Stomach (tissue), 8 donors: ENCODE measurements at regions not wholly inside any gene's neighbourhood (a gene's known extent, or its start where the extent isn't known, plus 50 kb on each side); places are given as distances from the start of the nearest gene placed in this dataset.
"Not testable (repeated sequence)": the region's sequence is repeated elsewhere in the genome, so short reads cannot be mapped to it uniquely, and the experiment has no call there.

Source experiments
- DNase-seq, 2 donors: peaks; one replicate each; pipeline versions ENCODE4 v3.0.0 to v3.0.0-alpha.2; 2013 to 2019
- H3K27ac ChIP-seq, 5 donors: fragments of 200-600 bp in 4 of 5; sonication (generic) in 4 of 5; one replicate each; pipeline ENCODE4 v1.5.1; 2013 to 2019; ENCODE audit warnings: mild to moderate bottlenecking in 1 of 5, moderate library complexity in 1 of 5
- H3K27me3 ChIP-seq, 3 donors: fragments of 200-600 bp; sonication (generic); one replicate each; pipeline ENCODE4 v1.5.1; 2017 to 2019; ENCODE audit warnings: mixed run types in 1 of 3
- H3K36me3 ChIP-seq, 4 donors: fragments of 200-600 bp; sonication (generic); 1 replicate in 3 of 4; 2 replicates in 1 of 4; pipeline ENCODE4 v1.5.1; 2016 to 2019
- H3K4me1 ChIP-seq, 4 donors: fragments of 200-600 bp; sonication (generic); one replicate each; pipeline ENCODE4 v1.5.1; 2016 to 2019
- H3K4me3 ChIP-seq, 4 donors: fragments of 200-600 bp; sonication (generic) in 3 of 4; one replicate each; pipeline ENCODE4 v1.5.1; 2016 to 2019; ENCODE audit warnings: mild to moderate bottlenecking in 1 of 4
- H3K9me3 ChIP-seq, 4 donors: fragments of 200-600 bp; sonication (generic); one replicate each; pipeline ENCODE4 v1.5.1; 2016 to 2019
- CTCF ChIP-seq, 7 experiments: fragments of 450-650 bp in 4 of 7; fragments of 200-600 bp in 3 of 7; sonication (generic) in 3 of 7; IDR thresholded peaks; one replicate each; pipeline ENCODE4 v1.5.1; 2016 to 2019; ENCODE audit warnings: antibody characterized with exemption in 7 of 7, control low read depth in 2 of 7, mild to moderate bottlenecking in 1 of 7
- EP300 ChIP-seq: sonication (generic); formaldehyde crosslinking; IDR thresholded peaks from one replicate; pipeline ENCODE4 v1.6.1; 2017; ENCODE audit warnings: antibody characterized with exemption
- POLR2A ChIP-seq, 4 donors: fragments of 450-650 bp; IDR thresholded peaks; one replicate each; pipeline ENCODE4 v1.6.1; 2016; ENCODE audit warnings: antibody characterized with exemption in 4 of 4, control low read depth in 2 of 4, mild to moderate bottlenecking in 1 of 4, moderate library complexity in 1 of 4
- POLR2AphosphoS5 ChIP-seq, 3 donors: sonication (generic); formaldehyde crosslinking; IDR thresholded peaks; one replicate each; pipeline ENCODE4 v1.6.1; 2016; ENCODE audit warnings: antibody characterized with exemption in 3 of 3
- WGBS, 5 donors: extraction: QIAGEN DNeasy Blood & Tissue Kit in 3 of 5; methylation state at CpG; one replicate each; pipeline versions ENCODE4 v1.1.5 to v1.1.7; 2013 to 2018; 5-methylcytosine and 5-hydroxymethylcytosine counted together
- intact Hi-C: fragments of 100-400 bp; cut with DNase I; formaldehyde crosslinking; loops from one replicate; pipeline ENCODE4 v1.15.1; 2023; ENCODE audit warnings: low total_unique reads
- donor health status: healthy with polysubstance abuse.
- donor health status: Bipolar disorder and iron deficiency.
- donor health status: healthy.

GRCh38 chr11:115637599-115638241, 133.5 kb upstream of the CADM1 start:
- TF ChIP-seq POLR2A (IDR thresholded peaks at IDR 0.05) (no peak), CTCF (IDR thresholded peaks at IDR 0.05) (no peak), EP300 (no peak), POLR2AphosphoS5 (IDR thresholded peaks at IDR 0.05) (no peak)
- intact Hi-C loops: no loop called here
- WGBS, 5 donors: 45 to 58% (median 52%) methylated on average over 8 of the region's 8 CpGs
- no peak overlapping the region for H3K4me3 ChIP-seq
- no peaks in the 10 kb centered on the region for H3K4me1 ChIP-seq
- no peak for DNase-seq
- no peak overlapping the region for H3K27ac ChIP-seq
- H3K27me3 ChIP-seq: peaks cover 0 to 13% (median 2%) of the 10 kb centered on the region in 3 donors
- no peaks in the 10 kb centered on the region for H3K36me3 ChIP-seq
- no peaks in the 10 kb centered on the region for H3K9me3 ChIP-seq

- Histone ChIP-seq H3K9me3 (no peaks in the 10 kb centered on the region), H3K4me3 (no peak overlapping the region), H3K27ac (no peak overlapping the region), H3K36me3 (no peaks in the 10 kb centered on the region), H3K4me1 (no peaks in the 10 kb centered on the region), H3K27me3 (peaks cover 0 to 10% (median 0%) of the 10 kb centered on the region in 3 donors)
- intact Hi-C loops: no loop called here
- 80 to 87% (median 84%) methylated on average over 5 of the region's 5 CpGs for WGBS, 5 donors
- DNase-seq: no peak
- TF ChIP-seq POLR2AphosphoS5 (IDR thresholded peaks at IDR 0.05): no peak
- TF ChIP-seq CTCF (IDR thresholded peaks at IDR 0.05): no peak
- TF ChIP-seq POLR2A (IDR thresholded peaks at IDR 0.05): no peak
- no peak for TF ChIP-seq EP300
Measured at GRCh38 chr11:115636753-115637527, 132.7 kb upstream of the CADM1 start.

GRCh38 chr11:115633977-115634376, 129.8 kb upstream of the CADM1 start:
- H3K9me3 ChIP-seq, intact Hi-C loops, H3K4me1 ChIP-seq, H3K4me3 ChIP-seq, DNase-seq, H3K36me3 ChIP-seq, H3K27ac ChIP-seq: not testable (repeated sequence)
- peaks cover 0 to 31% (median 7%) of the 10 kb centered on the region in 3 donors for H3K27me3 ChIP-seq
- 94 to 100% (median 96%) methylated on average over 2 to 27 of the region's 27 CpGs for WGBS, 5 donors

GRCh38 chr11:115632061-115632460, 127.8 kb upstream of the CADM1 start:
- no peak overlapping the region for H3K27ac ChIP-seq
- H3K9me3 ChIP-seq: no peaks in the 10 kb centered on the region
- H3K27me3 ChIP-seq: peaks cover 0 to 35% (median 7%) of the 10 kb centered on the region in 3 donors
- TF ChIP-seq CTCF (IDR thresholded peaks at IDR 0.05): no peak
- no peak for TF ChIP-seq POLR2A (IDR thresholded peaks at IDR 0.05)
- no peak overlapping the region for H3K4me3 ChIP-seq
- H3K4me1 ChIP-seq: no peaks in the 10 kb centered on the region
- H3K36me3 ChIP-seq: no peaks in the 10 kb centered on the region
- no peak for DNase-seq
- intact Hi-C loops: no loop called here
- WGBS, 5 donors: 68 to 77% (median 72%) methylated on average over 2 of the region's 2 CpGs

- Histone ChIP-seq H3K4me1 (no peaks in the 10 kb centered on the region), H3K4me3 (no peak overlapping the region), H3K36me3 (no peaks in the 10 kb centered on the region), H3K27ac (no peak overlapping the region), H3K27me3 (peaks cover 0 to 35% (median 7%) of the 10 kb centered on the region in 3 donors), H3K9me3 (no peaks in the 10 kb centered on the region)
- intact Hi-C loops: no loop called here
- TF ChIP-seq EP300 (no peak), CTCF (IDR thresholded peaks at IDR 0.05) (no peak), POLR2A (IDR thresholded peaks at IDR 0.05) (no peak), POLR2AphosphoS5 (IDR thresholded peaks at IDR 0.05) (no peak)
- 54 to 78% (median 64%) methylated on average over 4 of the region's 4 CpGs for WGBS, 5 donors
- DNase-seq: no peak
Measured at GRCh38 chr11:115631609-115632008, 127.4 kb upstream of the CADM1 start.
